H9 (cell line): ENCODE measurements at regions not wholly inside any gene's neighbourhood (a gene's known extent, or its start where the extent isn't known, plus 50 kb on each side); places are given as distances from the start of the nearest gene placed in this dataset.

Experiments
- DNase-seq: peaks from one replicate; pipeline ENCODE4 v3.0.0-alpha.2; 2017
- H2AFZ ChIP-seq: one replicate; pipeline ENCODE4 v1.6.1; 2013; ENCODE audit warnings: mild to moderate bottlenecking, low read length, control low read depth, moderate library complexity
- H2AK5ac ChIP-seq: 2 replicates; pipeline ENCODE4 v1.6.1; 2013; ENCODE audit warnings: low read length, control low read depth, mixed read lengths; ENCODE audit not compliant: insufficient read length
- H2BK120ac ChIP-seq: one replicate; pipeline ENCODE4 v1.6.1; 2013; ENCODE audit warnings: low read depth, mild to moderate bottlenecking, low read length, control low read depth, inconsistent platforms; ENCODE audit not compliant: poor library complexity, severe bottlenecking
- H2BK12ac ChIP-seq: 2 replicates; pipeline ENCODE4 v1.6.1; 2013; ENCODE audit warnings: low read length, control low read depth, mixed read lengths, low read depth; ENCODE audit not compliant: insufficient read length
- H2BK15ac ChIP-seq: 2 replicates; pipeline ENCODE4 v1.6.1; 2013; ENCODE audit warnings: low read depth, low read length, control low read depth
- H2BK20ac ChIP-seq: one replicate; pipeline ENCODE4 v1.6.1; 2013; ENCODE audit warnings: low read depth, mild to moderate bottlenecking, low read length, control low read depth, inconsistent platforms; ENCODE audit not compliant: poor library complexity, severe bottlenecking
- H2BK5ac ChIP-seq: 2 replicates; pipeline ENCODE4 v1.6.1; 2013; ENCODE audit warnings: low read length, control low read depth, mixed read lengths; ENCODE audit not compliant: insufficient read length
- H3K14ac ChIP-seq: 2 replicates; pipeline ENCODE4 v1.6.1; 2013; ENCODE audit warnings: low read length, control low read depth; ENCODE audit not compliant: insufficient read depth
- H3K18ac ChIP-seq: 2 replicates; pipeline ENCODE4 v1.6.1; 2013; ENCODE audit warnings: low read depth, mild to moderate bottlenecking, mixed read lengths, low read length, control low read depth; ENCODE audit not compliant: insufficient read length
- H3K23ac ChIP-seq: 2 replicates; pipeline ENCODE4 v1.6.1; 2013; ENCODE audit warnings: low read length, control low read depth, mixed read lengths, low read depth; ENCODE audit not compliant: insufficient read length
- H3K23me2 ChIP-seq: 2 replicates; pipeline ENCODE4 v1.6.1; 2013; ENCODE audit warnings: low read depth, mild to moderate bottlenecking, mixed read lengths, low read length, control low read depth; ENCODE audit not compliant: insufficient read length, poor library complexity, severe bottlenecking
- H3K27ac ChIP-seq: 2 replicates; pipeline ENCODE4 v1.5.1; 2013; ENCODE audit warnings: low read length, control low read depth, mixed read lengths, low read depth; ENCODE audit not compliant: insufficient read length
- H3K27me3 ChIP-seq: 2 replicates; pipeline ENCODE4 v1.6.1; 2013; ENCODE audit warnings: low read length, control low read depth, inconsistent platforms; ENCODE audit not compliant: insufficient read depth
- H3K4ac ChIP-seq: 2 replicates; pipeline ENCODE4 v1.6.1; 2013; ENCODE audit warnings: low read depth, mild to moderate bottlenecking, control low read depth, inconsistent platforms, low read length, moderate library complexity
- H3K4me1 ChIP-seq: 2 replicates; pipeline ENCODE4 v1.6.1; 2013; ENCODE audit warnings: low read length, control low read depth, inconsistent platforms; ENCODE audit not compliant: insufficient read depth
- H3K4me2 ChIP-seq: 2 replicates; pipeline ENCODE4 v1.6.1; 2013; ENCODE audit warnings: low read length, control low read depth, mixed read lengths; ENCODE audit not compliant: insufficient read length, insufficient read depth
- H3K56ac ChIP-seq: 2 replicates; pipeline ENCODE4 v1.6.1; 2013; ENCODE audit warnings: low read depth, mild to moderate bottlenecking, mixed read lengths, low read length, control low read depth; ENCODE audit not compliant: insufficient read length
- H3K79me1 ChIP-seq: 2 replicates; pipeline ENCODE4 v1.6.1; 2013; ENCODE audit warnings: low read depth, mild to moderate bottlenecking, moderate library complexity, low read length, control low read depth, inconsistent platforms; ENCODE audit not compliant: insufficient read depth, poor library complexity, severe bottlenecking
- H3K79me2 ChIP-seq: 2 replicates; pipeline ENCODE4 v1.6.1; 2013; ENCODE audit warnings: low read length, control low read depth, inconsistent platforms; ENCODE audit not compliant: insufficient read depth
- H3K9ac ChIP-seq: 2 replicates; pipeline ENCODE4 v1.6.1; 2013; ENCODE audit warnings: low read length, control low read depth, mixed read lengths; ENCODE audit not compliant: insufficient read length; ENCODE audit errors: extremely low read depth
- H3K9me3 ChIP-seq: one replicate; pipeline ENCODE4 v1.6.1; 2013; ENCODE audit warnings: low read depth, low read length, inconsistent platforms; ENCODE audit not compliant: control insufficient read depth
- H3T11ph ChIP-seq: one replicate; pipeline ENCODE4 v1.6.1; 2013; ENCODE audit warnings: mild to moderate bottlenecking, low read length, control low read depth, inconsistent platforms
- H4K20me1 ChIP-seq: one replicate; pipeline ENCODE4 v1.6.1; 2013; ENCODE audit not compliant: control insufficient read depth, insufficient read length, insufficient read depth
- H4K5ac ChIP-seq: 2 replicates; pipeline ENCODE4 v1.6.1; 2013; ENCODE audit warnings: low read depth, mild to moderate bottlenecking, mixed read lengths, low read length, control low read depth; ENCODE audit not compliant: insufficient read length
- H4K8ac ChIP-seq: replicated peaks from 2 replicates; pipeline ENCODE4 v1.6.1; 2013; ENCODE audit warnings: low read length, control low read depth, mixed read lengths, low read depth; ENCODE audit not compliant: insufficient read length
- H4K91ac ChIP-seq: 2 replicates; pipeline ENCODE4 v1.6.1; 2013; ENCODE audit warnings: low read depth, mild to moderate bottlenecking, moderate library complexity, mixed read lengths, low read length, control low read depth; ENCODE audit not compliant: insufficient read length
- H3K27ac Mint-ChIP-seq, 3 experiments: 2 replicates in 2 of 3; 3 replicates in 1 of 3; pipeline ENCODE4 v1.8.0; 2020 to 2021; ENCODE audit warnings: mixed read lengths in 3 of 3, mild to moderate bottlenecking in 1 of 3, moderate library complexity in 1 of 3
- H3K27me3 Mint-ChIP-seq: 2 replicates; pipeline ENCODE4 v1.8.0; 2021; ENCODE audit warnings: low read depth, mild to moderate bottlenecking, moderate library complexity, mixed read lengths
- H3K36me3 Mint-ChIP-seq, 3 experiments: 2 replicates in 2 of 3; 3 replicates in 1 of 3; pipeline ENCODE4 v1.8.0; 2020 to 2021; ENCODE audit warnings: low read depth in 3 of 3, mixed read lengths in 3 of 3; ENCODE audit not compliant: insufficient read depth in 1 of 3
- H3K4me1 Mint-ChIP-seq, 2 experiments: 2 replicates each; pipeline ENCODE4 v1.8.0; 2020; ENCODE audit warnings: mixed read lengths in 2 of 2
- H3K4me3 Mint-ChIP-seq, 2 experiments: 2 replicates in 1 of 2; 3 replicates in 1 of 2; pipeline ENCODE4 v1.8.0; 2020 to 2021; ENCODE audit warnings: mild to moderate bottlenecking in 2 of 2, mixed read lengths in 2 of 2, moderate library complexity in 1 of 2
- H3K9me3 Mint-ChIP-seq, 2 experiments: 2 replicates in 1 of 2; 3 replicates in 1 of 2; pipeline ENCODE4 v1.8.0; 2020; ENCODE audit warnings: mild to moderate bottlenecking in 2 of 2, mixed read lengths in 2 of 2, moderate library complexity in 1 of 2
- WGBS: extraction: QIAGEN DNeasy Blood & Tissue Kit; methylation state at CpG from one replicate; pipeline ENCODE4 v1.1.7; 2013; ENCODE audit warnings: missing lambda C conversion rate, low lambda C conversion rate, mixed read lengths; ENCODE audit not compliant: insufficient read length; ENCODE audit errors: extremely low coverage; 5-methylcytosine and 5-hydroxymethylcytosine counted together
- TF ChIP-seq, protein P1 (sequence below): fragments of 200-600 bp; sonication (generic); conservative IDR thresholded peaks from 3 replicates; pipeline ENCODE4 v1.8.0; 2021; ENCODE audit warnings: antibody characterized with exemption, mild to moderate bottlenecking

- H3K79me1 ChIP-seq, result no peaks in the 10 kb centered on the region
- H3K23ac ChIP-seq, result no peak overlapping the region
- WGBS, result no CpG with 5 or more reads among the region's 6 CpGs
- no peak overlapping the region for H3K18ac ChIP-seq
- no peak overlapping the region for H4K5ac ChIP-seq
- no peak overlapping the region for H2BK20ac ChIP-seq
- H4K91ac ChIP-seq, result no peak overlapping the region
- no peak overlapping the region for H2BK120ac ChIP-seq
- Mint-ChIP-seq H3K27ac (no peak overlapping the region), H3K36me3 (no peaks in the 10 kb centered on the region; a peak in 1 of 7 replicates), H3K27me3 (no peaks in the 10 kb centered on the region; the same call in 1 of the 2 replicates), H3K4me3 (no peak overlapping the region), H3K4me1 (peaks cover 6 to 14% of the 10 kb centered on the region in 2 experiments; a peak in 3 of 4 replicates), H3K9me3 (no peaks in the 10 kb centered on the region)
- TF ChIP-seq, protein P1, sequence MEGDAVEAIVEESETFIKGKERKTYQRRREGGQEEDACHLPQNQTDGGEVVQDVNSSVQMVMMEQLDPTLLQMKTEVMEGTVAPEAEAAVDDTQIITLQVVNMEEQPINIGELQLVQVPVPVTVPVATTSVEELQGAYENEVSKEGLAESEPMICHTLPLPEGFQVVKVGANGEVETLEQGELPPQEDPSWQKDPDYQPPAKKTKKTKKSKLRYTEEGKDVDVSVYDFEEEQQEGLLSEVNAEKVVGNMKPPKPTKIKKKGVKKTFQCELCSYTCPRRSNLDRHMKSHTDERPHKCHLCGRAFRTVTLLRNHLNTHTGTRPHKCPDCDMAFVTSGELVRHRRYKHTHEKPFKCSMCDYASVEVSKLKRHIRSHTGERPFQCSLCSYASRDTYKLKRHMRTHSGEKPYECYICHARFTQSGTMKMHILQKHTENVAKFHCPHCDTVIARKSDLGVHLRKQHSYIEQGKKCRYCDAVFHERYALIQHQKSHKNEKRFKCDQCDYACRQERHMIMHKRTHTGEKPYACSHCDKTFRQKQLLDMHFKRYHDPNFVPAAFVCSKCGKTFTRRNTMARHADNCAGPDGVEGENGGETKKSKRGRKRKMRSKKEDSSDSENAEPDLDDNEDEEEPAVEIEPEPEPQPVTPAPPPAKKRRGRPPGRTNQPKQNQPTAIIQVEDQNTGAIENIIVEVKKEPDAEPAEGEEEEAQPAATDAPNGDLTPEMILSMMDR, result no peak
- no peak overlapping the region for H3K14ac ChIP-seq
- H3T11ph ChIP-seq, result no peak overlapping the region
- no peak overlapping the region for H2BK12ac ChIP-seq
- no peak overlapping the region for H3K56ac ChIP-seq
- DNase-seq, result no peak
- H3K23me2 ChIP-seq, result no peaks in the 10 kb centered on the region
- no peaks in the 10 kb centered on the region for H4K20me1 ChIP-seq
- H3K4ac ChIP-seq, result no peak overlapping the region
- H2BK5ac ChIP-seq, result no peak overlapping the region
- H2AK5ac ChIP-seq, result no peak overlapping the region
- no peaks in the 10 kb centered on the region for H3K27me3 ChIP-seq
- no peak overlapping the region for H2BK15ac ChIP-seq
- H2AFZ ChIP-seq, result no peak overlapping the region
- H3K27ac ChIP-seq, result no peak overlapping the region
- no peaks in the 10 kb centered on the region for H3K9me3 ChIP-seq
- no peak overlapping the region for H3K4me2 ChIP-seq
- no peaks in the 10 kb centered on the region for H3K79me2 ChIP-seq
- no peaks in the 10 kb centered on the region for H3K4me1 ChIP-seq
- H4K8ac ChIP-seq, result no peak overlapping the region
- no peak overlapping the region for H3K9ac ChIP-seq
Observed at GRCh38 chr4:185875316-185875907, 63.4 kb upstream of the SORBS2 start.
